ENCODE measurements at regions not wholly inside any gene's neighbourhood (a gene's known extent, or its start where the extent isn't known, plus 50 kb on each side); places are given as distances from the start of the nearest gene placed in this dataset.
"Not testable (repeated sequence)": the region's sequence is repeated elsewhere in the genome, so short reads cannot be mapped to it uniquely, and the experiment has no call there.

GRCh38 chr6:145090801-145091585, 644.3 kb downstream of the EPM2A start:
- H3K9me3 ChIP-seq (replicated peaks), result 0 out of 2 replicates have a peak, but pooled peaks cover 2% of the 10 kb centered on the region

DNA sequence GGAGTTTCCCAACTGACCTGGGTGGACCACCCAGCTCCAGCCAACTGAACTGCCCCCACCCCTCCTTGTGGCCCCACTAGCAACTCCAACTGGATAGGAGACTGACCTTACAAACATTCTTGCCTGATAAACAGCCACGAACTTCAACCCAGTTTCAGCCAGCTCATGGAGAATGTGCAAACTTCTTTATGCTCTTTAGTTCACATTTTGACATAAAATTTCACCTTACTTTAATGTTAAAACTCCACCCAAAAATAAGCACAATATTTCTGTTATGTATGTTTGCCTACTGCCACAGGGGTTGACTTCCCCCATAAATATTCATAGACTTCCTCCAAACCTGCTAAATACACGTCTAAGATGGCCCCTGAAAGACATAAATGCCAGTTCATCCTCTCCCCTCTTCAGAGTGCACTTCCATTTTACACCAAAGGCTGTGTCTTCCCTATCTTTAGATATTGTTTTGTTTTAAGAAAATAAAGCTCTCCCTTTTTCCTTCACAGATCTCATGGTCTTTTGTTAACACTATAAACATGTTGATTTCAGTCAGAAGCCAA, 643.7 kb downstream of the EPM2A start:
- DNase-seq (ENCODE audit: low read depth in 1 of 2, low spot score in 2 of 2), result no peak
- no peak overlapping the region for H3K27ac ChIP-seq
- H3K36me3 ChIP-seq, result no peaks in the 10 kb centered on the region
- no peak overlapping the region for H3K4me3 ChIP-seq
- H3K4me1 ChIP-seq (replicated peaks), result no peaks in the 10 kb centered on the region
- H3K27me3 ChIP-seq (replicated peaks), result no peaks in the 10 kb centered on the region; the same call in 1 of the 2 replicates
- H3K9me3 ChIP-seq (replicated peaks), result 0 out of 2 replicates have a peak, but pooled peaks cover 2% of the 10 kb centered on the region

More at GRCh38 chr6:145090801-145091585, 644.3 kb downstream of the EPM2A start:
- no peak for DNase-seq (ENCODE audit: low read depth in 1 of 2, low spot score in 2 of 2)
- H3K4me1 ChIP-seq (replicated peaks), result no peaks in the 10 kb centered on the region
- no peaks in the 10 kb centered on the region; the same call in 1 of the 2 replicates for H3K27me3 ChIP-seq (replicated peaks)
- no peak overlapping the region for H3K4me3 ChIP-seq
- no peak overlapping the region for H3K27ac ChIP-seq
- no peaks in the 10 kb centered on the region for H3K36me3 ChIP-seq

DNA sequence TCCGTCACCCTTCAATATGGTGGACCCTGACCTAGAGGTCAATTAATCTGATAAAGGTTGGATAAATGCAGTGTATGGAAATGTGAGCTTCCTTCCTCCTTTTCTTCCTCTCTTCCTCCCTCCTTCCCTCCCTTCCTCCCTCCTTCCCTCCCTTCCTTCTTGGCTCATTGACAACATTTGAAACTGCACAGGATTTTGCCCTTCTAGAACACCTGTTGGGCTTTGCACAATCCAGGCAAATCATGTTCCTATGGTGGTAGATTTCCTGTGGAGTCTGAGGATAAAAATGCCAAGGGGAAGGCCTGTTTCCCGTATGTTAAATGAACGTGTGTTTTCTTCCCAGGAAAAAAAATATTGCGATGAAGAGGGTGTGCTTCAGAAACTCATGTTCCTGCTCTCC, 642.8 kb downstream of the EPM2A start:
- no peak overlapping the region for H3K27ac ChIP-seq
- no peaks in the 10 kb centered on the region for H3K4me1 ChIP-seq (replicated peaks)
- H3K9me3 ChIP-seq (replicated peaks), result peaks cover 2% of the 10 kb centered on the region; the same call in 1 of the 2 replicates
- no peaks in the 10 kb centered on the region for H3K36me3 ChIP-seq
- DNase-seq (ENCODE audit: low read depth in 1 of 2, low spot score in 2 of 2), result no peak
- no peaks in the 10 kb centered on the region; the same call in 1 of the 2 replicates for H3K27me3 ChIP-seq (replicated peaks)
- no peak overlapping the region for H3K4me3 ChIP-seq

DNA sequence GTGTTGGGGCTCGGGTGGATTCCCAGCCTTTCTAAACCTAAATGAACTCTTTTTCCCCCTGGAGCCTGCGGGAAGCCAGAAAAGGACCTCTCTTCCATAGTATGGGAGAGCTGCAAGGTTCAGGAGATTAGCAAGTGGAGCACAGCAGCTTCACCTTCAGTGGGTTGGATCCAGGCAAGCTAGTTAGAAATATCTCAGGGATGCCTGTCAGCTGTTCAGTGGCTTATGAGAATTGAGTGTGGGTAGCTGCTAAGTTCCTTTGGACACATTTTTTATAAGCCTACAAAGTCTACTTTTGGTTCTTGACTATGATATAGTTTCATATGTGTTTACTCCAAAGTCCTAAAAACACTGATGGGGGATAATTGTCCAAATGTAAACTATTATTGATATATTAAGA, 642.1 kb downstream of the EPM2A start:
- Histone ChIP-seq H3K27ac (no peak overlapping the region), H3K36me3 (no peaks in the 10 kb centered on the region), H3K4me3 (no peak overlapping the region), H3K9me3 (replicated peaks) (peaks cover 2% of the 10 kb centered on the region; the same call in 1 of the 2 replicates), H3K4me1 (replicated peaks) (no peaks in the 10 kb centered on the region), H3K27me3 (replicated peaks) (no peaks in the 10 kb centered on the region; the same call in 1 of the 2 replicates)
- DNase-seq (ENCODE audit: low read depth in 1 of 2, low spot score in 2 of 2), result no peak

DNA sequence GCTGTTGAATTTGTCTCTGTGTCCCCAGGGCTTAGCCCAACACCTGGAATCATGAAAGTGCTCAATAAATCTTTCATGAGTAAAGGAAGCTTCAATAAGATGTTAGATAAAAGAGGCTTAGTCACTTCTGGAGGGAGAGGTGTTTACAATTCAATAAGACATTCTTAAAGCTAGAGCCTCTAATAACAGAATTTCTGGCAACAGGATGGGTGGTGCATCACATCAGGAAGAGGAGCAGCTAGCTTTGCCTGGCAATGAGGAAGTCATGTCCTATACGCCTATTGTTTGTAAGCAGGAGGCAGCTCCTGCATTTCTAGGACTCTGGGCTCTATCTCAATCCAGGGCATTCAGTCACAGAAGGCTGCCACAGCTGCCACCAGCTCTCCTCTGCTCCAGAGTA, 638.5 kb downstream of the EPM2A start:
- no peak for DNase-seq (ENCODE audit: low read depth in 1 of 2, low spot score in 2 of 2)
- H3K4me1 ChIP-seq (replicated peaks), result no peaks in the 10 kb centered on the region
- no peak overlapping the region for H3K27ac ChIP-seq

DNA sequence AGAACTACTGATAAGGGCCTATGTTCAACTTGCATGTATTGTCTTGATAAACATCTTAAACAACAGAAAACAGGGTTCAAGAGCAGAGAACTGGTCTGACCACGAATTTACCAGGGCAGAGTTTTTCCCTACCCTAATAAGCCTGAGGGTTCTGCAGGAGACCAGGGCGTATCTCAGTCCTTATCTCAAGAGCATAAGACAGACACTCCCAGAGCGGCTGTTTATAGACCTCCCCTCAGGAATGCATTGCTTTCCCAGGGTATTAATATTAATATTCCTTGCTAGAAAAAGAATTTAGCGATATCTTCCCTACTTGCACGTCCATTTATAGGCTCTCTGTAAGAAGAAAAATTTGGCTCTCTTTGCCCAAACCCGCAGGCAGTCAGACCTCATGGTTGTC, 637.2 kb downstream of the EPM2A start:
- H3K27me3 ChIP-seq (replicated peaks); DNase-seq (ENCODE audit: low read depth in 1 of 2, low spot score in 2 of 2); H3K4me1 ChIP-seq (replicated peaks); H3K4me3 ChIP-seq; H3K36me3 ChIP-seq; H3K9me3 ChIP-seq (replicated peaks); H3K27ac ChIP-seq: not testable (repeated sequence)

More for the DNA sequence above, 638.5 kb downstream of the EPM2A start:
- Histone ChIP-seq H3K27me3 (replicated peaks) (no peaks in the 10 kb centered on the region; the same call in 1 of the 2 replicates), H3K36me3 (no peaks in the 10 kb centered on the region), H3K4me3 (no peak overlapping the region), H3K9me3 (replicated peaks) (peaks cover 2% of the 10 kb centered on the region; the same call in 1 of the 2 replicates)

- Histone ChIP-seq H3K27ac (no peak overlapping the region), H3K4me3 (no peak overlapping the region), H3K9me3 (replicated peaks) (peaks cover 2% of the 10 kb centered on the region; the same call in 1 of the 2 replicates), H3K4me1 (replicated peaks) (no peaks in the 10 kb centered on the region), H3K36me3 (no peaks in the 10 kb centered on the region), H3K27me3 (replicated peaks) (no peaks in the 10 kb centered on the region)
- DNase-seq (ENCODE audit: low read depth in 1 of 2, low spot score in 2 of 2), result no peak
Observed at GRCh38 chr6:145099713-145100112, 635.6 kb downstream of the EPM2A start.

DNA sequence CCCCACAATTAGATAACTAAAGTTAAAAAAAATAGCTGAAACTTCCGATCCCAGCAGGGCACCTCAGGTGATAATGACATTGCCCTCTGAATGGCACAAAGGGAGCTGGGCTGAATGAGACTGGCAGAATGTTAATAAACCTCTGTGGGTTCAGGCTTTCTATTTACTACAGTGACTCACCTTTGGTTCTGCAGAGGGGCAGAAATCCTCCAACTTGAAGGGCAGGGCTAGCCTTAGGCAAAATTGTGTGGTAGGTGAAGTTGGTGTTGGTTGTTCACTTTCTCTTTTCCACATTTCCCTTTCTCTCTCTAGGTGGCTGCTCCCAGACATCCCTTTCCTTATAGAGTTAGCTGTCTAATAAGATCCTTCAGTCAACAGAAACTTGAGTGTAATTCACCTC, 625.2 kb downstream of the EPM2A start:
- no peak overlapping the region for H3K27ac ChIP-seq
- no peaks in the 10 kb centered on the region for H3K36me3 ChIP-seq
- H3K27me3 ChIP-seq (replicated peaks), result 0 out of 2 replicates have a peak, but pooled peaks cover 3% of the 10 kb centered on the region
- no peak for DNase-seq (ENCODE audit: low read depth in 1 of 2, low spot score in 2 of 2)
- no peaks in the 10 kb centered on the region for H3K9me3 ChIP-seq (replicated peaks)
- no peak overlapping the region for H3K4me3 ChIP-seq
- H3K4me1 ChIP-seq (replicated peaks), result no peaks in the 10 kb centered on the region

DNA sequence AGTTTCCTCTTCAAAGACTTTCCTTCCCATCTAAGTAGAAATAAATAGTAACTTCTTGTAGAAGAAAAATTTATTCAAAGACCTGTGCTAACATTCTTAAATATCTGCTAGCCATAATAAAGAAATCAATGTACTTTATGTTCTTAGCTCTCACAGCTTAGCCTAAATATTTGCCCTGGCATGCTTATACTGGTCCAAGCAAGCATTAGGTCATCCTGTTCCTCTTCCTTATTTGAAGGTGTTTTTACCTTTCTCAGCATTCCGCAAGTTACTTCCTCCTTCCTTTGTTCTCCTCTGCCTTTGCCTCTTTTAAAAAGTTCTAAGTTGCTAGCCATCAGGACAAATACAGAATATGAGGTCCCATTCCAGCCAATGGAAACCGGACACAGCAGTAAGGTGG, 623.9 kb downstream of the EPM2A start:
- H3K27me3 ChIP-seq (replicated peaks); H3K36me3 ChIP-seq; H3K27ac ChIP-seq; H3K4me1 ChIP-seq (replicated peaks); DNase-seq (ENCODE audit: low read depth in 1 of 2, low spot score in 2 of 2); H3K4me3 ChIP-seq; H3K9me3 ChIP-seq (replicated peaks): not testable (repeated sequence)

DNA sequence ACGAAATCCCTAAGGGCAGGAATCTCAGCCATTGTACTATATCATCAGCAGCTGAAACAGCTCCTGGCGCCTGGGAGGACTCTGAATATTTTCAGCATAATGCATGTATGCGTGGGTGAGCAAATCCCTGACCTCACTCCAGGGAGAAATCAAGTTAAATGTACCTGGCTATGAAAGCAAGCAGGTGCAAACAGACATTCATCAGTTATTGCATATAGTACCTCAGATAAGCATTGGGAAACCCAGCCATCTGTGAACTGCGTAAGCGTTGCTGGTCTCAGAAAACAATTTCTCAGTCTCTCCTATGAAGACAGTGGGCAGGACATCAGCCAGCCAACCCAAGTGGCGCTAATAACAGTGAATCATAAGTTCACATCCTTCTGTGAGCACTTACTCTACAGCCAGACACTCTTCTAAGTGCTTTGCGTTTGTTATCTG, 622.6 kb downstream of the EPM2A start:
- Histone ChIP-seq H3K9me3 (replicated peaks) (no peaks in the 10 kb centered on the region), H3K36me3 (no peaks in the 10 kb centered on the region), H3K27ac (no peak overlapping the region), H3K4me3 (no peak overlapping the region), H3K4me1 (replicated peaks) (no peaks in the 10 kb centered on the region), H3K27me3 (replicated peaks) (0 out of 2 replicates have a peak, but pooled peaks cover 3% of the 10 kb centered on the region)
- no peak for DNase-seq (ENCODE audit: low read depth in 1 of 2, low spot score in 2 of 2)

DNA sequence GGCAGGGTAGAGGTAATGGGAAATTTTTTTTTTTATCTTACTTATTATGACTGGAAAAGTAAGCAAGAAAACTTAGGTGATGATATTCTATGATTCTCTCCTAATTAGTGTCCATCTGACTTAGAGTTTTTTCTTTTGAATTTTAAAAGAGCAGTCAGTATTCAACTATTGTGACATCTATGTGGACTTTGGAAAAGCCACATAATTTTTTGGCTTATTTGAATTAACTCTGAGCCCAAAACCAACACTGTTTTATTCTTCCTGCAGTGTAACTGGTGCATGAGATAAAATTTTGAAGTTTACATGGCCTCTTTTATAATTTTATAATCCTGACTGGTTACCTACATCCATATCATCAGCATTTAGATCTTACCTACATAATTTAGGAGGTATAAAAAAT, 619.7 kb downstream of the EPM2A start:
- no peak for DNase-seq (ENCODE audit: low read depth in 1 of 2, low spot score in 2 of 2)
- Histone ChIP-seq H3K9me3 (replicated peaks) (no peaks in the 10 kb centered on the region), H3K27ac (no peak overlapping the region), H3K36me3 (no peaks in the 10 kb centered on the region), H3K4me1 (replicated peaks) (no peaks in the 10 kb centered on the region), H3K4me3 (no peak overlapping the region), H3K27me3 (replicated peaks) (0 out of 2 replicates have a peak, but pooled peaks cover 3% of the 10 kb centered on the region)

DNA sequence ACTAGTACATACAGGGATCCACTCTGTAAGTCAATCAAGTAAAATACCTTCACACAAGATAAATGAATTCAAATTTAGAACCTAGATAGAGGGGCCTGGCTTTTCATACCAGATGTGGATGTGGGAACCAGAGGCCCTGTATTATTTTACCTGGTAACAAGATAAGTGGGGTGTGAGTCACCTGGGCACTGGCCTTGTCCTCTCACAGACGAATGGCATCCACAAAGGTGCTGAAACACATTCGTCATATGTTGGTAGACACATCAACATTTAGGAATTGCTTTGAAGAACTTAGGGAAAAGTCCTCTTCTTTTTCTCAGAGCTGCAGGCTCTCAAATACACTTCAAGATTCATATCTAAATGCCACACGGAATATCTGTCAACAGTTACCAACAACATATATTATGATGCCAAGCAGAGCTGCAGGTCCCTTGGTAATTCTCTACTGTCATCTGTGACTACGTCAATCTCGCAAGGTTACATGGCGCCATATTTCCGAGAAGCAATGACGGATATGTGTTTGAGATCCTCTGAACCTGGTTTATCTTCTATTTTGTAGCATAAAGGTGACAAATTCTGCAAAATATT, 618.6 kb downstream of the EPM2A start:
- Histone ChIP-seq H3K27me3 (replicated peaks) (0 out of 2 replicates have a peak, but pooled peaks cover 3% of the 10 kb centered on the region), H3K4me3 (no peak overlapping the region), H3K4me1 (replicated peaks) (no peaks in the 10 kb centered on the region), H3K9me3 (replicated peaks) (no peaks in the 10 kb centered on the region), H3K36me3 (no peaks in the 10 kb centered on the region), H3K27ac (no peak overlapping the region)
- DNase-seq (ENCODE audit: low read depth in 1 of 2, low spot score in 2 of 2), result no peak

- Histone ChIP-seq H3K27me3 (replicated peaks) (0 out of 2 replicates have a peak, but pooled peaks cover 3% of the 10 kb centered on the region), H3K4me3 (no peak overlapping the region), H3K4me1 (replicated peaks) (no peaks in the 10 kb centered on the region), H3K27ac (no peak overlapping the region), H3K36me3 (no peaks in the 10 kb centered on the region), H3K9me3 (replicated peaks) (no peaks in the 10 kb centered on the region; the same call in 1 of the 2 replicates)
- DNase-seq (ENCODE audit: low read depth in 1 of 2, low spot score in 2 of 2), result no peak
Observed at GRCh38 chr6:145118224-145118623, 617.1 kb downstream of the EPM2A start.

DNA sequence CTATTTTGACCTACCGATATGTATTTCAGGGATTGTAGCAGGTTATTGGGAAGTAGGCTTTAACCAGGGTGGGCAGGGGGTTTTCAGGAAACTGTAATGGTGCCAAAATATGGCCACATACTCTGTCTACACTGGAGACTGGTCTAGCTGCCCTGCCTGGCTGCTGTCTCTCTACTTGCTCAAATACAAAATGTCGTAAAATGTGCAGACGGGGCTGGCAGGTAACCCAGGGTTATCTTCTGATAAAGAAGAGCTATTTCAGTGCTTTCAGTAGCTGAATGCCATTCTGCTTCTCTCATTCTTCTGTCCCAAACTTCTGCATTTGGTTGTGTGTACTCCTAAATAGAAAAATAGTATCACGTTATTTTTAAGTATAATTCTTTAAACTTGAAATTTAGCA, 616.2 kb downstream of the EPM2A start:
- H3K27me3 ChIP-seq (replicated peaks), result 0 out of 2 replicates have a peak, but pooled peaks cover 3% of the 10 kb centered on the region
- H3K36me3 ChIP-seq, result no peaks in the 10 kb centered on the region
- H3K9me3 ChIP-seq (replicated peaks), result no peaks in the 10 kb centered on the region; the same call in 1 of the 2 replicates
- no peak overlapping the region for H3K4me3 ChIP-seq
- no peaks in the 10 kb centered on the region for H3K4me1 ChIP-seq (replicated peaks)
- DNase-seq (ENCODE audit: low read depth in 1 of 2, low spot score in 2 of 2), result no peak
- H3K27ac ChIP-seq, result no peak overlapping the region

Data from SJSA1 (cell line).